ENCODE measurements at regions not wholly inside any gene's neighbourhood (a gene's known extent, or its start where the extent isn't known, plus 50 kb on each side); places are given as distances from the start of the nearest gene placed in this dataset.

GRCh38 chr3:118101891-118102290 is 932.8 kb downstream of the IGSF11 start:
- TF ChIP-seq CTCF (IDR thresholded peaks at IDR 0.05; ENCODE audit: borderline replicate concordance, extremely low read depth, insufficient read depth): no peak
- FAIRE-seq (no peak), DNase-seq (no peak)
- Histone ChIP-seq H3K4me3 (ENCODE audit: low read length in 3 of 3) (no peak overlapping the region), H3K9ac (ENCODE audit: low read length in 3 of 3) (no peak overlapping the region), H3K27me3 (ENCODE audit: control insufficient read depth, insufficient read depth, low read length) (no peaks in the 10 kb centered on the region), H3K27ac (ENCODE audit: low read depth in 2 of 2, low read length in 2 of 2) (no peak overlapping the region), H3K36me3 (ENCODE audit: control insufficient read depth in 2 of 3, insufficient read depth in 3 of 3, low read length in 3 of 3) (no peaks in the 10 kb centered on the region), H3K9me3 (ENCODE audit: control insufficient read depth in 2 of 3, insufficient read depth in 1 of 3, low read length in 3 of 3) (no peaks in the 10 kb centered on the region), H3K4me1 (ENCODE audit: control insufficient read depth in 2 of 3, insufficient read depth in 2 of 3, low read depth in 1 of 3, low read length in 3 of 3) (no peaks in the 10 kb centered on the region)
- intact Hi-C loops (cut with DNase I): no loop called here

DNA sequence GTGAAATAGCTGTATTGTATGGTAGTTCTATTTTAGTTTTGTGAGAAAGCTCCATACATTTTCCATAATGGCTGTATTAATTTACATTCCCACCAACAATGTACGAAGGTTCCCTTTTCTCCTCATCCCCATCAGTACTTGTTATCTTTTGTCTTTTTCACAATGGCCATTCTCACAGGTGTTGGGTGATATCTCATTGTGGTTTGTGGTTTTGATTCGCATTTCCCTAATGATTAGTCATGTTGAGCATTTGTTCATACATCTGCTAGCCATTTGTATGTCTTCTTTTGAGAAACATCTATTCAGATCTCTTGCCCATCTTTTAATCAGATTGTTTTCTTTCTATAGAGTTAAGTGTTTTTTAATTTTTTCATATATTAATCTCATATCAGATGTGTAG is 931.9 kb downstream of the IGSF11 start:
- DNase-seq (no peak), FAIRE-seq (no peak)
- no peaks in the 10 kb centered on the region for H3K36me3 ChIP-seq (ENCODE audit: control insufficient read depth in 2 of 3, insufficient read depth in 3 of 3, low read length in 3 of 3)
- TF ChIP-seq CTCF (IDR thresholded peaks at IDR 0.05; ENCODE audit: borderline replicate concordance, extremely low read depth, insufficient read depth): no peak
- intact Hi-C loops (cut with DNase I): no loop called here
- H3K9me3 ChIP-seq (ENCODE audit: control insufficient read depth in 2 of 3, insufficient read depth in 1 of 3, low read length in 3 of 3): no peaks in the 10 kb centered on the region
- no peaks in the 10 kb centered on the region for H3K27me3 ChIP-seq (ENCODE audit: control insufficient read depth, insufficient read depth, low read length)
- H3K4me3 ChIP-seq (ENCODE audit: low read length in 3 of 3): no peak overlapping the region
- no peaks in the 10 kb centered on the region for H3K4me1 ChIP-seq (ENCODE audit: control insufficient read depth in 2 of 3, insufficient read depth in 2 of 3, low read depth in 1 of 3, low read length in 3 of 3)
- H3K27ac ChIP-seq (ENCODE audit: low read depth in 2 of 2, low read length in 2 of 2): no peak overlapping the region
- no peak overlapping the region for H3K9ac ChIP-seq (ENCODE audit: low read length in 3 of 3)

GRCh38 chr3:118108201-118108600 is 926.4 kb downstream of the IGSF11 start:
- FAIRE-seq (no peak), DNase-seq (no peak)
- no peak overlapping the region for H3K27ac ChIP-seq (ENCODE audit: low read depth in 2 of 2, low read length in 2 of 2)
- no peaks in the 10 kb centered on the region for H3K9me3 ChIP-seq (ENCODE audit: control insufficient read depth in 2 of 3, insufficient read depth in 1 of 3, low read length in 3 of 3)
- H3K36me3 ChIP-seq (ENCODE audit: control insufficient read depth in 2 of 3, insufficient read depth in 3 of 3, low read length in 3 of 3): no peaks in the 10 kb centered on the region
- intact Hi-C loops (cut with DNase I): no loop called here
- no peak for TF ChIP-seq CTCF (IDR thresholded peaks at IDR 0.05; ENCODE audit: borderline replicate concordance, extremely low read depth, insufficient read depth)
- no peaks in the 10 kb centered on the region for H3K4me1 ChIP-seq (ENCODE audit: control insufficient read depth in 2 of 3, insufficient read depth in 2 of 3, low read depth in 1 of 3, low read length in 3 of 3)
- no peaks in the 10 kb centered on the region for H3K27me3 ChIP-seq (ENCODE audit: control insufficient read depth, insufficient read depth, low read length)
- no peak overlapping the region for H3K9ac ChIP-seq (ENCODE audit: low read length in 3 of 3)
- H3K4me3 ChIP-seq (ENCODE audit: low read length in 3 of 3): no peak overlapping the region

- Histone ChIP-seq H3K36me3 (ENCODE audit: control insufficient read depth in 2 of 3, insufficient read depth in 3 of 3, low read length in 3 of 3) (no peaks in the 10 kb centered on the region), H3K4me1 (ENCODE audit: control insufficient read depth in 2 of 3, insufficient read depth in 2 of 3, low read depth in 1 of 3, low read length in 3 of 3) (no peaks in the 10 kb centered on the region), H3K27me3 (ENCODE audit: control insufficient read depth, insufficient read depth, low read length) (no peaks in the 10 kb centered on the region), H3K4me3 (ENCODE audit: low read length in 3 of 3) (no peak overlapping the region), H3K9me3 (ENCODE audit: control insufficient read depth in 2 of 3, insufficient read depth in 1 of 3, low read length in 3 of 3) (no peaks in the 10 kb centered on the region), H3K27ac (ENCODE audit: low read depth in 2 of 2, low read length in 2 of 2) (no peak overlapping the region), H3K9ac (ENCODE audit: low read length in 3 of 3) (no peak overlapping the region)
- TF ChIP-seq CTCF (IDR thresholded peaks at IDR 0.05; ENCODE audit: borderline replicate concordance, extremely low read depth, insufficient read depth): no peak
- no peak for DNase-seq
- FAIRE-seq: no peak
- intact Hi-C loops (cut with DNase I): no loop called here
Observed at GRCh38 chr3:118108769-118109168, 925.9 kb downstream of the IGSF11 start.

Measured in kidney (tissue), 13 donors.